UCSD-AML1 (cell line): ENCODE measurements at regions not wholly inside any gene's neighbourhood (a gene's known extent, or its start where the extent isn't known, plus 50 kb on each side); places are given as distances from the start of the nearest gene placed in this dataset.

Source experiments
- DNase-seq: peaks from one replicate; lab custom pipeline; 2025; ENCODE audit not compliant: unreplicated experiment; lab: John Stamatoyannopoulos, UW

GRCh38 chr2:198448789-198449188, 644.4 kb downstream of the PLCL1 start:
- DNase-seq, result no peak

- DNase-seq, result no peak
Measured at GRCh38 chr2:198444800-198445287, 640.5 kb downstream of the PLCL1 start.

- DNase-seq, result no peak
Measured at GRCh38 chr2:198441901-198442300, 637.5 kb downstream of the PLCL1 start.

GRCh38 chr2:198441246-198441645, 636.9 kb downstream of the PLCL1 start:
- no peak for DNase-seq

- no peak for DNase-seq
Measured at GRCh38 chr2:198440833-198441232, 636.4 kb downstream of the PLCL1 start.

- no peak for DNase-seq
Measured at GRCh38 chr2:198438331-198438730, 633.9 kb downstream of the PLCL1 start.

- no peak for DNase-seq
Measured at GRCh38 chr2:198424112-198424511, 619.7 kb downstream of the PLCL1 start.

GRCh38 chr2:198417836-198418235, 613.4 kb downstream of the PLCL1 start:
- no peak for DNase-seq

GRCh38 chr2:198414976-198415375, 610.6 kb downstream of the PLCL1 start:
- no peak for DNase-seq

GRCh38 chr2:198411936-198412335, 607.5 kb downstream of the PLCL1 start:
- DNase-seq, result no peak

GRCh38 chr2:198408171-198408570, 603.8 kb downstream of the PLCL1 start:
- DNase-seq, result no peak

GRCh38 chr2:198405311-198405710, 600.9 kb downstream of the PLCL1 start:
- DNase-seq, result no peak

GRCh38 chr2:198401644-198402043, 597.3 kb downstream of the PLCL1 start:
- DNase-seq, result no peak

- DNase-seq, result no peak
Measured at GRCh38 chr2:198400999-198401398, 596.6 kb downstream of the PLCL1 start.

GRCh38 chr2:198394208-198394607, 589.8 kb downstream of the PLCL1 start:
- DNase-seq, result no peak

GRCh38 chr2:198390670-198391069, 586.3 kb downstream of the PLCL1 start:
- no peak for DNase-seq

GRCh38 chr2:198387677-198388076, 583.3 kb downstream of the PLCL1 start:
- DNase-seq, result no peak

GRCh38 chr2:198385856-198386255, 581.5 kb downstream of the PLCL1 start:
- DNase-seq, result no peak

GRCh38 chr2:198385326-198385725, 580.9 kb downstream of the PLCL1 start:
- no peak for DNase-seq

GRCh38 chr2:198383392-198383791, 579.0 kb downstream of the PLCL1 start:
- DNase-seq, result no peak

- no peak for DNase-seq
Measured at GRCh38 chr2:198382811-198383210, 578.4 kb downstream of the PLCL1 start.

GRCh38 chr2:198376677-198377076, 572.3 kb downstream of the PLCL1 start:
- DNase-seq, result no peak

- no peak for DNase-seq
Measured at GRCh38 chr2:198375083-198375410, 570.7 kb downstream of the PLCL1 start.
